Superior temporal gyrus (tissue), 1 donor: ENCODE measurements at regions not wholly inside any gene's neighbourhood (a gene's known extent, or its start where the extent isn't known, plus 50 kb on each side); places are given as distances from the start of the nearest gene placed in this dataset.

ENCODE experiments used
- DNase-seq: peaks from one replicate; pipeline ENCODE4 v3.0.0-alpha.2; 2016; ENCODE audit errors: extremely low spot score

GRCh38 chr10:83164156-83164555, 975.2 kb upstream of the GHITM start:
- no peak for DNase-seq

GRCh38 chr10:83165265-83165664, 974.0 kb upstream of the GHITM start:
- no peak for DNase-seq

DNA sequence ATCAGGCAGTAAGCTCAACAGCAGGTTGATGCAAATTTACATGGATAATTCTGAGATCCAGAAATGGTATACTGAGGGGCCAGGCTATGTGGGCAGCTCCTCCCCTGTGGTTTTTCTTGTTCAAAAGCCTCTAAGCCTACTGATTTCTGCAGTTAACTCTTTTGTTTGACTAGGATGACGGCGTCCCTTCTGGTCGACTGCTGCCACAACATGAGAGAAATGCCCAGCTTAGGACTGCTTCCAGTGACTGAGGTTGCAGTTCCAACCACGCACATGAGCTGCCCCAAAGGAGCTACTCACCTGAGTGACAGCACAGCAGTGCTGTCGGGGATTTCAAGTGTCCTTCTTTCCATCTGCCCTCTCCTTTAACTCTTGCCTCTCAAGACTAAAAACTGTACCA, 973.0 kb upstream of the GHITM start:
- no peak for DNase-seq

DNA sequence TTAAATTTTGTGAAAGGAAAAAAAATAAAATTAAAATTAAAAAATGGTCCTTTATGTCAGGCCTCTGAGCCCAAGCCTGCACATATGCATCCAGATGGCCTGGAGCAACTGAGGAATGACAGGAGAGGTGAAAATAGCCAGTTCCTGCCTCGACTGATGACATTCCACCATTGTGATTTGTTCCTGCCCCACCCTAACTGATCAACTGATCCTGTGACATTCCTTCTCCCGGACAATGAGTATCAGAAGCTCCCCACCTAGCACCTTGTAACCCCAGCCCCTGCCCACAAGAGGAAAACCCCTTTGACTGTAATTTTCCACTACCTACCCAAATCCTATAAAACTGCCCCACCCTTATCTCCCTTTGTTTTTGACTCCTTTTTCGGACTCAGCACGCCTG, 972.2 kb upstream of the GHITM start:
- no peak for DNase-seq

GRCh38 chr10:83176901-83177300, 962.4 kb upstream of the GHITM start:
- no peak for DNase-seq

DNA sequence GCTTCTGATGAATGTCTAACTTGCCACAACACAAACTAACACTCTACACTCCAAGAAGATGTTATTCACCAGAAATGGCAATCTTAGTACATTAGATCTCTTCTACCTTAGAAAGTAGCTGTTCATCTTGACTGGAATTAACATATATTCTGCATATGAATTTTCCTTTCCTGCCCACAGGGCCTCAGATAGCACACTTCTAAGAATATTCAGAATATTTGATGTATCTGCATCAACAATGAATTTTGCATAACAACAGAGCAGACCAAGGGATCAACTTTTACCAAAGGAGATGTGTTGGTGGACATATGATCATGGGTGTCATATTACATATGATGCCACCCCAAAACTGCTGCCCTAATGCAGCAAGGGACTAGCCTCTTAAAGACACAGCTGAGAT, 960.8 kb upstream of the GHITM start:
- DNase-seq, result no peak

DNA sequence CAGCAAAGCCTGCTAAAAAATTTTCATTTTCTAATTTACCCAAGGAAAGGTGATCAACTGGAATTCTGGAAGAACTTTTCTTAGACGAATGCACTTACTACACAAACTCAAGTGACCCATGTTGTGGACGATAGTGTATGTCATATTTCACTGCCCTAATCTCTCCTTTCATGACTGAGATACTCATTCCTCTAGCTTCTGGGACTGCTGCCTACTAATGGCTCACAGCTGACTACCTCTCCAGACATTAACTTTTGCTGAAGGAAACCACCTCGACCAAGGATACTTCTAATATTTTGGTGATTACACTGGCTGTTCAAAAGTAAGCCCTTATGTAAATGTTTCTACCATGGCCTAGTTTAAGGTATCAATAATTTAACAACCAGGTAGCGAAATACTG, 959.9 kb upstream of the GHITM start:
- no peak for DNase-seq

- DNase-seq, result no peak
Observed at GRCh38 chr10:83182076-83182475, 957.2 kb upstream of the GHITM start.

GRCh38 chr10:83184641-83185040, 954.7 kb upstream of the GHITM start:
- no peak for DNase-seq

DNA sequence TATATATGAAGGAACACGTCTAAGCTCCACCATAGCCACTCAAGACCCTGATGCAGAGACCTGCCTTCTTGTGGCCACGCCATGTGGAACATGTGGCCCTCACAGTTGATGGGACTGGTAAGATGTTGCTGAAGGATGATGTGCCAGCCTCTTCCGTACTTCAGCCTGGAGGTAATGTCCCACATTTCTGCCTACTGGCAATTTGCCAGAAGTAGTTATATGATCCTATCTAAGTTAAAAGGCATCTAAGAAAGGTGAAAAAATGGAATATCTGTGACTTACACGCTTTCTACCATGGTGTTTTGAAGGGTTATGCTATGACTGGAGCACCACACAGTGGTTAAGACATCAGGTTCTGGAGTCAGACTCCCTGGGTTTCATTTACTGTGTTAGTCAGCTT, 948.7 kb upstream of the GHITM start:
- DNase-seq, result no peak

GRCh38 chr10:83193026-83193425, 946.3 kb upstream of the GHITM start:
- no peak for DNase-seq

DNA sequence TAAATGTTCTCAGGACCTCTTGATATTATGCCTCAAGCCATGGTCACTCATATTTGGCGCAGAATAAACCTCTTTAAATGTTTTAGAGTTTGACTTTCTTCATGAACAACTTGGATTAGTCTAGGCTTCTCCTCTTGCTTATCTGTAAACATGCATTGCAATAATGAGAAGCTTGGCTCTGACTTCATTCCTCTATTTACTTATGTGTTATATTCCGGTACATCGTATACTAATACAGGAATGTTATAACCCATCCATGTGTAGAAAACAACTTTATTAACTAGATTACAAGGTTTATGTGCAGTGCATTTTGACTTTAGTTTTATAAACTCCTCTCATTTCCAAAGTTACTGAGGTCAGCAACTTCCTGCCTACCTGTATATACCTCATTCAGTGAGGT, 944.3 kb upstream of the GHITM start:
- no peak for DNase-seq

- no peak for DNase-seq
Observed at GRCh38 chr10:83199374-83199773, 939.9 kb upstream of the GHITM start.

GRCh38 chr10:83205861-83206260, 933.4 kb upstream of the GHITM start:
- no peak for DNase-seq

DNA sequence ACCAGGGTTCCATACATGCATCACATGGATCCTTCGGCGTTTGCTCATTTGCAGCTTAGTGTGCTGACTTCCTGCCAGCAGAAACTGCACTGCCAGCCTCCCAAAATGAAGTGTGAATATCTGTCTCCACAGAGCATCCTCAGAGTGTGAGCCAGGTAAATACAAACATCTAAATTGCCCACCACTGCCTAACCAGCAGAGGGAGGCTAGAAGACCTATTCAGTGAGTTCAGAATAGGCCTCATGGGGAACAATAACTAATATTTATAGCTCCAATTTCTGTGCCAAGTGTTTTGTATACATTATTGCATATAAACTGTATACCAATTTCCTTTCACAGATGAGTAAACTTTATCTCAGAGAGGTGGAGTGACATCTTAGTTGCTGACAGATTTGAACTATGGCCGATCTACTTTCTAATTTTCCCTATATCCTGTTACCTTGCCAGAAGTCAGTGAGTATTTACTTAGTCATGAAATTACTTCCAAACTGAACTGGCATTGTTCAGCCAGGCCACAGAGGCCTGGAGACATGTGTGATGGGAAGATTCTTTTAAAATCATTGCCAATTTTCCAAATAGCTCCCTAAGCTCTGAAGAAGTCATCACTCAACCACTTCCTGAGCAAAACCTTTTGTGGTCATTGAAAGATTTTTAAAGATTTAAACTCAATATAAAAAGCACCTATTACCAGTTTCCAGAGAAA, 926.5 kb upstream of the GHITM start:
- no peak for DNase-seq

- peak; percentile 25 for DNase-seq
Observed at GRCh38 chr10:83214136-83214535, 925.2 kb upstream of the GHITM start.

DNA sequence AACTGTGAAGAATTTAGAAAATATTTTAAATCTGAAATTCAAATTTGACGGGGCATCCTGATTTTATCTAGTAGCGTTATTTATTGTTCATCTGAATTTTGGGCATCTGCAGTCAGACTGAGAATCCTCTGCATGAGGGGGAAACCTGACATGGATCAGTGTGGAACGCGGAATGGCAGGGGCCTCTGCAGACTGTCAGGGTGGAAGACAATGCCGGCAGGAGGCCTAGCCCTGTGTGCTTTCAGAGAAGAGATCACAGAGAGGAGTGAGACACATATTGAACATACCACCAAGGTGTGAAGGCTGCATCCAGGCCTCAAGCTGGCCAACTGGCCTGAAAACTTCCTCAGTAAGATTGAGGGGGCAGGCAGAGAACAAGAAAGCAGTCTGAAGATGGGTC, 921.1 kb upstream of the GHITM start:
- no peak for DNase-seq

DNA sequence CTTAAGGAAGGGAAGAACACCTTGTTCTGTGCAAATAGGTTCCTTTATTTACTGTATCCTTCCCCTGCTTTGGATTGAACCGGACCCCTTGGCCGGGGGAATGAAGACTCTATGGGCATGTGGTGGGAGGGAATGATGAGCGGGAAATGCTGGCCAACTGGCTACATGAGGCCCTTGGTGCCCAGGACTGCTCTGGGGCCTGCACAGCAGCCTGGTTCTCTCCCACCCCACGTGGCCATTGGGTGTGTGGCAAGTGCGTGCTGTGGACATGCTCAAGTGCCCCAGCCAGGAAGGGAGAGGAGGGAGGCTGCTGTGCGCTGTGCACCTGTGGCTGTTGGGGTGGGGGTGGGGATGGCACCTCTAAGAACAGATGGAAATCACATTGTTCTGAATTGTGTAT, 917.0 kb upstream of the GHITM start:
- DNase-seq, result no peak

- no peak for DNase-seq
Observed at GRCh38 chr10:83222832-83223742, 916.2 kb upstream of the GHITM start.

DNA sequence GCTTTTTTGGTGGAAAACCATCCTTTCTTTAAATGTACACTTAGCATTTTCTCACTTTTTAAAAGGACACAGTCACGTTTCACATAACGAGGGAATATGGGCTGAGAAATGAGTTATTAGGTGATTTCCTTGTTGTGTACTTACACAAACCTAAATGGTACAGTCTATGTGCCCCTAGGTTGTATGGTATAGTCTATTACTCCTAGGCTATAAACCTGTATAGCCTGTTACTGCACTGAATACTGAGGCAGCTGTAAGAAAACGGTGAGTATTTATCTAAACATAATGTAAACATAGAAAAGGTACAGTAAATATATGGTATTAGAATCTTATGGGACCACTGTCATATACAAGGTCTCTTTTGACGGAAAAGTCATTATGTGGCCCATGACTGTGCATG, 913.5 kb upstream of the GHITM start:
- no peak for DNase-seq

DNA sequence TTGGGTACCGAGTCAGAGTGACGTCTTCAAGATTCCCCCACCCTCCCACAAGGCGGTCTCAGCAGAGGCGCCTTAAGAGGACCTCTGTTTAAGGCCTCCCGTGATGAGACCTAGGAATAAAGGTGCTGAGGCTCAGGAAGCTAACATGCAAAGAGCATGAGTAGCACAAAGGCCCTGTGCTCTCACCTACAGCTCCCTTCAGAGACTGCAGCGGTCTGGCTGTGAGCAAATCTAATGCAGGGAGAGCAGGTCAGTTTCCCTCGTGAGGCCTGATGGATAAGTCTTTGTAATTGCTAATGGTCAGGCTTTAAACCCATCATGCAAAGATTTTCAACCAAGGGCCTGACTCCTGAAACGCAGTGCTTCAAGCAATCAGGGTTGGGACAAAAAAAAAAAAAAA, 909.3 kb upstream of the GHITM start:
- no peak for DNase-seq

DNA sequence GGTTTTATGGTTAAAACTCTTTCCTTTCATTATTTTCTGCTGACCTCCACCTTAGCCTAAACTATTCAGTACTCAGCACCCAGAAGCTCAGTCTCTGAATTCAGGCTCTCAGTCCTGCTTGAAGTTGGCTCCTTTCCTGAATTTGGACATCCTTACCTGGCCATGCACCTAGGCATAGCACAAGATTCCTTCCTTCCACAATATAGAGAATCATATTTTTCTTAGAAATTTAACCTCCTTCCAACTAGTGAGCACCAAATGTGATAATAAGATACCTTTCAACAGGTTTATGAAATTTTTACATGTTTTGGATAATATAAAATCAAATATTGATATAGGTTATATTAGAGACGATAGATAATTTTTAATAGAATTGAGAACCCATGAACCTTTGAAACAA, 905.6 kb upstream of the GHITM start:
- DNase-seq, result no peak

DNA sequence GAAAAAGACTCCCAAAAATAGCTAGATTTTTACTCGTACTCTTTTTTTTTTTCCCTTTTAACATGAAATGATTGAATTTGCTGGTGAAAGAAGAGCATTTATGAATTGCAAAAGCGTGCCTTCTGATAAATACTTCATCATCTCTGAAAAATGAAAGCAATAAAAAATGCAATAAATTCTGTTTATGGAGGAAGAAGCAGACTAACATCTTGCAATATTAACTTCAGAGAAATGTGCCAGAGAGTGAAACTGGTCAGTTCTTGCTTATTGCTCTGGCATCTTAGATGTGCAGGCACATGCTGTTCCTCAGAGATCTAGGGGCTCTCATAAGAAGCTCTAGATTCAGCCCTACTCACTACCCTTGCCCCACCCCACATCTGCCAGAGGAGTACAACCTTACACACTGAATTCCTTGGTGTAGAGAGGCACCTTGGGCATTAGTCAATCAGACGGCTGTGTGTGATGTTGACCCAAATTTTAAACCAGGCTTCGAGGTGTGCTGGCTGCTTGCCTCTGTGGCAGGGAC, 891.1 kb upstream of the GHITM start:
- DNase-seq, result no peak
